Keratinocyte (primary cell): ENCODE measurements at regions not wholly inside any gene's neighbourhood (a gene's known extent, or its start where the extent isn't known, plus 50 kb on each side); places are given as distances from the start of the nearest gene placed in this dataset.

Experiments
- DNase-seq: peaks from one replicate; pipeline ENCODE4 v3.0.0-alpha.2; 2011; ENCODE audit warnings: low read depth, missing footprints, low spot score
- FAIRE-seq: peaks from 2 replicates; lab custom pipeline; 2011; peaks lifted over from hg19 to GRCh38; lab: Jason Lieb, UNC
- H2AFZ ChIP-seq: 2 replicates; pipeline ENCODE4 v1.6.0; 2012; ENCODE audit warnings: low read length, control low read depth, inconsistent platforms; ENCODE audit not compliant: control insufficient read depth
- H3K27ac ChIP-seq: 2 replicates; pipeline ENCODE4 v1.5.1; 2011; ENCODE audit warnings: low read length; ENCODE audit not compliant: control insufficient read depth, insufficient read depth
- H3K27me3 ChIP-seq: 3 replicates; pipeline ENCODE4 v1.6.0; 2011; ENCODE audit warnings: low read length; ENCODE audit not compliant: control insufficient read depth, insufficient read depth; ENCODE audit errors: extremely low read depth
- H3K36me3 ChIP-seq, 2 experiments: 2 replicates in 1 of 2; 3 replicates in 1 of 2; pipeline ENCODE4 v1.5.1; 2011; ENCODE audit warnings: low read length in 2 of 2, mild to moderate bottlenecking in 1 of 2; ENCODE audit not compliant: control insufficient read depth in 2 of 2, insufficient read depth in 2 of 2; ENCODE audit errors: extremely low read depth in 1 of 2
- H3K4me1 ChIP-seq: 3 replicates; pipeline ENCODE4 v1.5.1; 2011; ENCODE audit warnings: low read length; ENCODE audit not compliant: control insufficient read depth, insufficient read depth; ENCODE audit errors: extremely low read depth
- H3K4me2 ChIP-seq: 3 replicates; pipeline ENCODE4 v1.6.0; 2011; ENCODE audit warnings: low read depth, low read length; ENCODE audit not compliant: control insufficient read depth, insufficient read depth; ENCODE audit errors: extremely low read depth
- H3K4me3 ChIP-seq, 3 experiments: fragments of 200-600 bp in 1 of 3; sonication (generic) in 1 of 3; 2 replicates in 2 of 3; 3 replicates in 1 of 3; pipeline ENCODE4 v1.5.1; 2011 to 2016; ENCODE audit warnings: low read length in 3 of 3, mild to moderate bottlenecking in 3 of 3, control low read depth in 2 of 3, inconsistent platforms in 1 of 3, low read depth in 1 of 3, mixed read lengths in 1 of 3, mixed run types in 1 of 3, moderate library complexity in 1 of 3; ENCODE audit not compliant: control insufficient read depth in 2 of 3, insufficient read depth in 2 of 3; ENCODE audit errors: extremely low read depth in 1 of 3
- H3K79me2 ChIP-seq: 2 replicates; pipeline ENCODE4 v1.6.0; 2012; ENCODE audit warnings: low read length; ENCODE audit not compliant: control insufficient read depth, insufficient read depth
- H3K9ac ChIP-seq: 3 replicates; pipeline ENCODE4 v1.6.0; 2011; ENCODE audit warnings: low read length; ENCODE audit not compliant: control insufficient read depth, insufficient read depth; ENCODE audit errors: extremely low read depth
- H3K9me1 ChIP-seq: 3 replicates; pipeline ENCODE4 v1.6.0; 2011; ENCODE audit warnings: low read length; ENCODE audit not compliant: control insufficient read depth, insufficient read depth; ENCODE audit errors: extremely low read depth
- H3K9me3 ChIP-seq: 2 replicates; pipeline ENCODE4 v1.5.1; 2012; ENCODE audit warnings: low read depth, low read length; ENCODE audit not compliant: control insufficient read depth
- H4K20me1 ChIP-seq: 3 replicates; pipeline ENCODE4 v1.6.0; 2011; ENCODE audit warnings: low read length; ENCODE audit not compliant: control insufficient read depth, insufficient read depth; ENCODE audit errors: extremely low read depth
- CTCF ChIP-seq, 3 experiments: IDR thresholded peaks in 1 of 3; conservative IDR thresholded peaks in 1 of 3; optimal IDR thresholded peaks in 1 of 3; 2 replicates in 2 of 3; 3 replicates in 1 of 3; pipeline versions ENCODE3 to v1.5.1; 2011; ENCODE audit warnings: low read length in 3 of 3, mild to moderate bottlenecking in 3 of 3, moderate library complexity in 2 of 3, control low read depth in 1 of 3, inconsistent platforms in 1 of 3; ENCODE audit not compliant: insufficient read depth in 2 of 3; ENCODE audit errors: extremely low read depth in 1 of 3
- EZH2 ChIP-seq: IDR thresholded peaks from one replicate; pipeline ENCODE4 v1.6.1; 2012; ENCODE audit warnings: inconsistent platforms, mild to moderate bottlenecking, low read length, moderate library complexity
- dilution Hi-C: fragments of 300-500 bp; cut with MboI; formaldehyde crosslinking; loops from one replicate; pipeline ENCODE4 v1.7.0; 2020; ENCODE audit warnings: low sequenced_read_pairs; ENCODE audit not compliant: extremely low pct_ligation_motif_present

GRCh38 chr18:53950545-53950944 is 273.9 kb downstream of the MBD2 start:
- Histone ChIP-seq H3K9ac (no peak overlapping the region), H3K4me2 (no peak overlapping the region), H3K4me1 (no peaks in the 10 kb centered on the region), H3K9me3 (no peaks in the 10 kb centered on the region), H3K4me3 (no peak overlapping the region), H4K20me1 (no peaks in the 10 kb centered on the region), H3K79me2 (no peaks in the 10 kb centered on the region), H3K27me3 (no peaks in the 10 kb centered on the region), H3K27ac (no peak overlapping the region), H3K36me3 (no peaks in the 10 kb centered on the region), H3K9me1 (no peaks in the 10 kb centered on the region), H2AFZ (no peak overlapping the region)
- FAIRE-seq (no peak), DNase-seq (no peak)
- TF ChIP-seq CTCF (optimal IDR thresholded peaks at IDR 0.05 in 1 of 3, IDR thresholded peaks at IDR 0.05 in 1 of 3, conservative IDR thresholded peaks at IDR 0.05 in 1 of 3; ENCODE audit: extremely low read depth in 1 of 3, insufficient read depth in 2 of 3, low read length in 3 of 3) (peak in 1 of 3 experiments; percentile 12), EZH2 (no peak)
- dilution Hi-C loops = no loop called here

- Histone ChIP-seq H3K27ac (no peak overlapping the region), H3K9me1 (no peaks in the 10 kb centered on the region), H2AFZ (no peak overlapping the region), H3K36me3 (no peaks in the 10 kb centered on the region), H4K20me1 (no peaks in the 10 kb centered on the region), H3K4me1 (no peaks in the 10 kb centered on the region), H3K79me2 (no peaks in the 10 kb centered on the region), H3K9ac (no peak overlapping the region), H3K4me3 (no peak overlapping the region), H3K9me3 (peaks cover 7% of the 10 kb centered on the region), H3K4me2 (no peak overlapping the region), H3K27me3 (no peaks in the 10 kb centered on the region)
- DNase-seq (no peak), FAIRE-seq (no peak)
- no peak for TF ChIP-seq EZH2
- TF ChIP-seq CTCF (optimal IDR thresholded peaks at IDR 0.05 in 1 of 3, IDR thresholded peaks at IDR 0.05 in 1 of 3, conservative IDR thresholded peaks at IDR 0.05 in 1 of 3; ENCODE audit: extremely low read depth in 1 of 3, insufficient read depth in 2 of 3, low read length in 3 of 3) = no peak
- dilution Hi-C loops = no loop called here
Measured at GRCh38 chr18:53948991-53949390, 275.5 kb downstream of the MBD2 start.
